WI38 (cell line): ENCODE measurements at regions not wholly inside any gene's neighbourhood (a gene's known extent, or its start where the extent isn't known, plus 50 kb on each side); places are given as distances from the start of the nearest gene placed in this dataset.

Source experiments
- H3K4me3 ChIP-seq: 2 replicates; pipeline ENCODE4 v1.5.1; 2011; ENCODE audit warnings: low read depth, mild to moderate bottlenecking, control low read depth, low read length
- CTCF ChIP-seq: IDR thresholded peaks from 2 replicates; pipeline ENCODE4 v1.5.1; 2012; ENCODE audit warnings: low read depth, mild to moderate bottlenecking, control low read depth, low read length

- TF ChIP-seq CTCF, result no peak
- no peak overlapping the region for H3K4me3 ChIP-seq
Observed at GRCh38 chr4:148774134-148774533, 331.9 kb upstream of the NR3C2 start.

GRCh38 chr4:148773313-148773712 lies 331.1 kb upstream of the NR3C2 start:
- H3K4me3 ChIP-seq, result no peak overlapping the region
- TF ChIP-seq CTCF, result no peak

- no peak overlapping the region for H3K4me3 ChIP-seq
- TF ChIP-seq CTCF, result no peak
Observed at GRCh38 chr4:148770848-148771247, 328.6 kb upstream of the NR3C2 start.

- H3K4me3 ChIP-seq, result no peak overlapping the region
- TF ChIP-seq CTCF, result no peak
Observed at GRCh38 chr4:148770377-148770776, 328.2 kb upstream of the NR3C2 start.

- TF ChIP-seq CTCF, result no peak
- no peak overlapping the region for H3K4me3 ChIP-seq
Observed at GRCh38 chr4:148764720-148765119, 322.5 kb upstream of the NR3C2 start.

GRCh38 chr4:148757171-148757570 lies 315.0 kb upstream of the NR3C2 start:
- no peak for TF ChIP-seq CTCF

GRCh38 chr4:148749403-148749802 lies 307.2 kb upstream of the NR3C2 start:
- no peak for TF ChIP-seq CTCF
- no peak overlapping the region for H3K4me3 ChIP-seq

More at GRCh38 chr4:148757171-148757570, 315.0 kb upstream of the NR3C2 start:
- H3K4me3 ChIP-seq, result no peak overlapping the region
